GM12878 (cell line): ENCODE measurements at regions not wholly inside any gene's neighbourhood (a gene's known extent, or its start where the extent isn't known, plus 50 kb on each side); places are given as distances from the start of the nearest gene placed in this dataset.

Experiments used
- ATAC-seq: fragments of 200-7000 bp; cut with Tn5 transposase; 3 replicates; pipeline ENCODE4 v1.9.1; 2020; ENCODE audit warnings: mild to moderate bottlenecking, moderate library complexity
- BruUV-seq: library from RNA; stranded (reverse); fragments of 400-500 nt; replicated peaks from 2 replicates; lab custom pipeline; 2021; lab: Mats Ljungman, UMichigan
- CTCF ChIA-PET: fragments of 300-600 bp; sonication (Branson Sonifier 250); formaldehyde crosslinking; extraction: SDS; loops from one replicate; lab custom pipeline; 2021; ENCODE audit warnings: inconsistent platforms; lab: Yijun Ruan, JAX
- POLR2A ChIA-PET: fragments of 350-600 bp; formaldehyde crosslinking; extraction: SDS; loops from one replicate; lab custom pipeline; 2021; ENCODE audit warnings: inconsistent platforms; lab: Charles Lee
- RAD21 ChIA-PET: fragments of 300-600 bp; sonication (Branson Sonifier 250); formaldehyde crosslinking; loops from one replicate; lab custom pipeline; 2023; ENCODE audit warnings: antibody characterized with exemption; ENCODE audit not compliant: unreplicated experiment; lab: Charles Lee
- SMC1A ChIA-PET: fragments of 300-600 bp; sonication (Branson Sonifier 250); formaldehyde crosslinking; loops from one replicate; lab custom pipeline; 2023; ENCODE audit not compliant: unreplicated experiment, uncharacterized antibody; lab: Charles Lee
- DNase-seq: peaks from one replicate; pipeline ENCODE4 v3.0.0-alpha.2; 2011; ENCODE audit warnings: low read depth, low spot score
- FAIRE-seq: peaks from 3 replicates; lab custom pipeline; 2011; peaks lifted over from hg19 to GRCh38; lab: Jason Lieb, UNC
- H2AFZ ChIP-seq: 2 replicates; pipeline ENCODE4 v1.6.0; 2011; ENCODE audit warnings: low read depth, low read length, control low read depth; ENCODE audit not compliant: control insufficient read depth
- H3K27ac ChIP-seq: 2 replicates; pipeline ENCODE4 v1.5.1; 2011; ENCODE audit warnings: control low read depth; ENCODE audit not compliant: control insufficient read depth, insufficient read depth
- H3K27me3 ChIP-seq, 2 experiments: replicated peaks in 1 of 2; 2 replicates each; pipeline versions ENCODE4 v1.6.0 to v1.6.1; 2011; ENCODE audit warnings: low read length in 1 of 2; ENCODE audit not compliant: control insufficient read depth in 2 of 2, insufficient read depth in 2 of 2
- H3K36me3 ChIP-seq, 2 experiments: 2 replicates each; pipeline ENCODE4 v1.5.1; 2011; ENCODE audit warnings: low read length in 1 of 2; ENCODE audit not compliant: control insufficient read depth in 2 of 2, insufficient read depth in 2 of 2
- H3K4me1 ChIP-seq: 2 replicates; pipeline ENCODE4 v1.6.1; 2011; ENCODE audit warnings: mild to moderate bottlenecking, low read length, moderate library complexity, mixed read lengths; ENCODE audit not compliant: control insufficient read depth, insufficient read depth
- H3K4me2 ChIP-seq: 2 replicates; pipeline ENCODE4 v1.6.0; 2011; ENCODE audit warnings: control low read depth; ENCODE audit not compliant: control insufficient read depth, insufficient read depth
- H3K4me3 ChIP-seq: fragments of 200-600 bp; sonication (generic); 2 replicates; pipeline ENCODE4 v1.5.1; 2016
- H3K79me2 ChIP-seq: 2 replicates; pipeline ENCODE4 v1.6.0; 2011; ENCODE audit warnings: low read length; ENCODE audit not compliant: control insufficient read depth, insufficient read depth
- H3K9ac ChIP-seq: 2 replicates; pipeline ENCODE4 v1.8.0; 2011; ENCODE audit warnings: low read length, control low read depth, mixed read lengths; ENCODE audit not compliant: control insufficient read depth, insufficient read depth
- H3K9me3 ChIP-seq: replicated peaks from 3 replicates; pipeline ENCODE4 v1.5.1; 2011; ENCODE audit warnings: mild to moderate bottlenecking, low read length; ENCODE audit not compliant: control insufficient read depth, insufficient read depth
- H4K20me1 ChIP-seq: 2 replicates; pipeline ENCODE4 v1.6.0; 2011; ENCODE audit not compliant: control insufficient read depth, insufficient read depth
- DPF2 ChIP-seq: fragments of 450-650 bp; IDR thresholded peaks from 2 replicates; pipeline ENCODE4 v1.6.1; 2017; ENCODE audit warnings: mild to moderate bottlenecking
- E2F4 ChIP-seq: IDR thresholded peaks from 2 replicates; pipeline ENCODE4 v1.6.1; 2012; ENCODE audit warnings: low read depth, low read length, improper control_type of control experiment
- ESRRA ChIP-seq: IDR thresholded peaks from 2 replicates; pipeline ENCODE4 v1.6.1; 2012; ENCODE audit warnings: mild to moderate bottlenecking, low read length, improper control_type of control experiment
- GATAD2B ChIP-seq: fragments of 450-650 bp; conservative IDR thresholded peaks from 2 replicates; pipeline ENCODE4 v1.6.1; 2017; ENCODE audit warnings: low read depth, mild to moderate bottlenecking, moderate library complexity
- MEF2A ChIP-seq: IDR thresholded peaks from 2 replicates; pipeline ENCODE4 v1.6.1; 2011; ENCODE audit warnings: low read depth, mild to moderate bottlenecking, low read length, moderate library complexity; ENCODE audit not compliant: insufficient read depth
- MXI1 ChIP-seq: fragments of 150-350 bp; IDR thresholded peaks from 2 replicates; pipeline ENCODE4 v1.6.1; 2011; ENCODE audit warnings: low read depth, mild to moderate bottlenecking, inconsistent platforms, low read length, improper control_type of control experiment
- NFXL1 ChIP-seq: fragments of 450-650 bp; IDR thresholded peaks from 2 replicates; pipeline ENCODE4 v1.6.1; 2017; ENCODE audit warnings: antibody characterized with exemption, mild to moderate bottlenecking, borderline replicate concordance
- NR2C2 ChIP-seq: IDR thresholded peaks from 2 replicates; pipeline ENCODE4 v1.6.1; 2011; ENCODE audit warnings: borderline replicate concordance, low read depth; ENCODE audit not compliant: control insufficient read depth, insufficient read length
- SMAD1 ChIP-seq: fragments of 450-650 bp; IDR thresholded peaks from 2 replicates; pipeline ENCODE4 v1.6.1; 2018; ENCODE audit warnings: mild to moderate bottlenecking, low read depth; ENCODE audit not compliant: partially characterized antibody
- SREBF1 ChIP-seq: IDR thresholded peaks from 2 replicates; pipeline ENCODE4 v1.6.1; 2012; ENCODE audit warnings: mild to moderate bottlenecking, low read length
- SUZ12 ChIP-seq: fragments of 200-600 bp; sonication (generic); IDR thresholded peaks from one replicate; pipeline ENCODE4 v1.6.1; 2018; ENCODE audit warnings: antibody characterized with exemption, mild to moderate bottlenecking; ENCODE audit not compliant: unreplicated experiment
- TCF7 ChIP-seq: IDR thresholded peaks from 2 replicates; pipeline ENCODE4 v1.6.1; 2014; ENCODE audit warnings: antibody characterized with exemption, borderline replicate concordance
- ZBED1 ChIP-seq: IDR thresholded peaks from 2 replicates; pipeline ENCODE4 v1.6.1; 2016; ENCODE audit warnings: borderline replicate concordance
- ZBTB33 ChIP-seq: fragments of 450-650 bp; IDR thresholded peaks from 2 replicates; pipeline ENCODE4 v1.6.1; 2017; ENCODE audit warnings: mild to moderate bottlenecking
- ZNF687 ChIP-seq: fragments of 450-650 bp; IDR thresholded peaks from 2 replicates; pipeline ENCODE4 v1.6.1; 2017; ENCODE audit warnings: mild to moderate bottlenecking, moderate library complexity
- WGBS: methylation state at CpG from one replicate; pipeline ENCODE4 v1.1.6; 2016; ENCODE audit warnings: low lambda C conversion rate; ENCODE audit not compliant: insufficient replicate concordance, insufficient coverage; ENCODE audit errors: missing lambda C conversion rate; 5-methylcytosine and 5-hydroxymethylcytosine counted together
- in situ Hi-C: fragments of 300-500 bp; cut with MboI; formaldehyde crosslinking; loops from 9 replicates; pipeline ENCODE4 v1.14.3; 2018; ENCODE audit warnings: mixed read lengths
- intact Hi-C: fragments of 100-400 bp; cut with micrococcal nuclease; formaldehyde crosslinking; loops from one replicate; pipeline ENCODE4 v1.14.2; 2022; ENCODE audit not compliant: unreplicated experiment
- TF ChIP-seq, protein P1 (sequence below): IDR thresholded peaks from 2 replicates; pipeline ENCODE4 v1.6.1; 2011; ENCODE audit warnings: low read depth, mild to moderate bottlenecking, low read length, moderate library complexity, borderline replicate concordance; ENCODE audit errors: extremely low read depth
- TF ChIP-seq, protein P2 (sequence below): fragments of 450-650 bp; conservative IDR thresholded peaks from 2 replicates; pipeline ENCODE4 v1.6.1; 2017; ENCODE audit warnings: mild to moderate bottlenecking, moderate library complexity

DNA sequence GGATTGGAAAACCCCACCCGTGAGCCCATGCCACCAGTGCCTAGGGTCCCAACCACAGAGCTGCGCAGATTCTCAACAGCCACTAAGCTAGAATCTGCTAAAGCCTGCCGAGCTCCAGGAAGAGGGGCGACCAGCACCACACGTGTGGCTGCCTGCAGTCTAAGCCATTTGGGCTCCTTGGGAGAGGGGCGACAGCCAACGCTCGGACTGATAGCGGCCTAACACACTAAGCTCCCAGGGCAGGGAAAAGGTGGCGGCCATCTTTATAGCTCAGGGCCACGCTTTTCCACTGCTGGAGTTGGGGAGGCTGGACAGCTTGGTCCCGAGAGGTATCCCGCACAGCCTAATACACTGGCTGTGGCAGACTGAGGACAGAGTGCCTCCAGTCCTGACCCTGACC lies 631.8 kb downstream of the CETN3 start:
- H3K36me3 ChIP-seq = no peaks in the 10 kb centered on the region
- ChIA-PET CTCF (no interaction called here), SMC1A (no interaction called here), RAD21 (no interaction called here), POLR2A (no interaction called here)
- FAIRE-seq = no peak
- DNase-seq = no peak
- H3K4me2 ChIP-seq = no peak overlapping the region
- no peak for ATAC-seq
- H4K20me1 ChIP-seq = no peaks in the 10 kb centered on the region
- BruUV-seq = no TSS peak
- in situ Hi-C loops (no loop called here), intact Hi-C loops (no loop called here)
- H2AFZ ChIP-seq = no peak overlapping the region
- no peaks in the 10 kb centered on the region for H3K79me2 ChIP-seq
- H3K9ac ChIP-seq = no peak overlapping the region
- peaks cover 14% of the 10 kb centered on the region for H3K9me3 ChIP-seq
- H3K4me3 ChIP-seq = no peak overlapping the region
- 91% methylated on average over 13 of the region's 13 CpGs for WGBS
- H3K4me1 ChIP-seq = no peaks in the 10 kb centered on the region
- no peak overlapping the region for H3K27ac ChIP-seq
- no peaks in the 10 kb centered on the region for H3K27me3 ChIP-seq
- TF ChIP-seq ESRRA (no peak), ZBED1 (no peak), SMAD1 (no peak), NFXL1 (no peak), SUZ12 (no peak), ZNF687 (no peak), ZBTB33 (no peak), MEF2A (no peak), GATAD2B (no peak), E2F4 (no peak), TCF7 (no peak), NR2C2 (no peak), MXI1 (no peak), DPF2 (no peak), SREBF1 (no peak)
- TF ChIP-seq, protein P1, sequence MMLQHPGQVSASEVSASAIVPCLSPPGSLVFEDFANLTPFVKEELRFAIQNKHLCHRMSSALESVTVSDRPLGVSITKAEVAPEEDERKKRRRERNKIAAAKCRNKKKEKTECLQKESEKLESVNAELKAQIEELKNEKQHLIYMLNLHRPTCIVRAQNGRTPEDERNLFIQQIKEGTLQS = no peak
- TF ChIP-seq, protein P2, sequence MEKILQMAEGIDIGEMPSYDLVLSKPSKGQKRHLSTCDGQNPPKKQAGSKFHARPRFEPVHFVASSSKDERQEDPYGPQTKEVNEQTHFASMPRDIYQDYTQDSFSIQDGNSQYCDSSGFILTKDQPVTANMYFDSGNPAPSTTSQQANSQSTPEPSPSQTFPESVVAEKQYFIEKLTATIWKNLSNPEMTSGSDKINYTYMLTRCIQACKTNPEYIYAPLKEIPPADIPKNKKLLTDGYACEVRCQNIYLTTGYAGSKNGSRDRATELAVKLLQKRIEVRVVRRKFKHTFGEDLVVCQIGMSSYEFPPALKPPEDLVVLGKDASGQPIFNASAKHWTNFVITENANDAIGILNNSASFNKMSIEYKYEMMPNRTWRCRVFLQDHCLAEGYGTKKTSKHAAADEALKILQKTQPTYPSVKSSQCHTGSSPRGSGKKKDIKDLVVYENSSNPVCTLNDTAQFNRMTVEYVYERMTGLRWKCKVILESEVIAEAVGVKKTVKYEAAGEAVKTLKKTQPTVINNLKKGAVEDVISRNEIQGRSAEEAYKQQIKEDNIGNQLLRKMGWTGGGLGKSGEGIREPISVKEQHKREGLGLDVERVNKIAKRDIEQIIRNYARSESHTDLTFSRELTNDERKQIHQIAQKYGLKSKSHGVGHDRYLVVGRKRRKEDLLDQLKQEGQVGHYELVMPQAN = no peak
